ENCODE measurements at regions not wholly inside any gene's neighbourhood (a gene's known extent, or its start where the extent isn't known, plus 50 kb on each side); places are given as distances from the start of the nearest gene placed in this dataset.

DNA sequence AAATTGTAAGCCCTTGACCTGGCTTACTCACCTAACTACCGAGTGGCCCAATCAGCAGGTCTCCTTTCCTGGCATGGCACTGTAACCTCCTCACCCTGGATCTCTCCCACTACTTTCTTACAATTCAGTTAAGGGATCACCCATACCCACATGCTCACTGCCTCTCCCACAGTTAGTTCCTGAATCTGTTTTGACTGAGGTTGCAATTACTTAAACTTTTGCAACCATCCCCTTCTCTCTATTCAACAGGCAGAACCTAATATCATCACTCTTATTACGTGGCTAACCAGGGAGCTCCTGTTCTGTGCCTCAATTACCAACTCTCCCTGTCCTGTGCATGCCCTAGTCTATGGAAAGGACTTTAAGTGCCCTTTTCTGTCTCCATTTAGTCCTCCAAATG is 84.2 kb upstream of the IKZF1 start:
- no peak for DNase-seq (ENCODE audit: low read depth, low spot score)
- H3K4me3 ChIP-seq (ENCODE audit: low read length), result no peak overlapping the region
- H3K9me3 ChIP-seq (ENCODE audit: control insufficient read depth, insufficient read depth, low read length), result no peaks in the 10 kb centered on the region
- no peaks in the 10 kb centered on the region for H3K36me3 ChIP-seq (ENCODE audit: control insufficient read depth, insufficient read depth, low read length)
- no CpG with 5 or more reads among the region's 2 CpGs for WGBS (ENCODE audit: insufficient coverage, insufficient read length)
- no peaks in the 10 kb centered on the region for H3K4me1 ChIP-seq (ENCODE audit: control insufficient read depth, insufficient read depth, low read length)
- H3K27ac ChIP-seq (ENCODE audit: low read length), result no peak overlapping the region
- H3K27me3 ChIP-seq (ENCODE audit: control insufficient read depth, insufficient read depth, low read length), result no peaks in the 10 kb centered on the region

DNA sequence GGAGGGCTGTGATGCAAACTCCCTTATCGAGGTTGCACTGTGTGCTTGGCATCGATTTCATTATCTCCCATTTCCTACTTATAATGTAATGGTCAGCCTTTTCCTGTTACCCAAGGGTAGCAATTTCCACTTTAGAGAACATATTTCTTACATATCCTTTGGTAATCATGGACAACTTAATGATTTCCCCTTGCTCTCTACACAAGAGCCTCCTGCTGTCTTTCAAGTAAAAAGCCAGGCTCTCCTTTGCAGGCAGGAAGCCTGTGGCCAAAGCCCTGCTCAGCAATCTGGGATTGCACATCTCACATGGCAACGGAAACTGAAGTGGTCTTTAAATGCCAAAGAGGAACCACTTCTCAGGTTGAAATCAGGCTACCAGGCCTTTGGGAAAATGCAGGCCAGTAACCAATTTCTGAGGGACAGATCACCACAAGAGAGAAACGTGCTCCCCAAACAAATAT is 86.7 kb upstream of the IKZF1 start:
- WGBS (ENCODE audit: insufficient coverage, insufficient read length), result no CpG with 5 or more reads among the region's 4 CpGs
- DNase-seq (ENCODE audit: low read depth, low spot score), result no peak
- H3K9me3 ChIP-seq (ENCODE audit: control insufficient read depth, insufficient read depth, low read length), result no peaks in the 10 kb centered on the region
- H3K27me3 ChIP-seq (ENCODE audit: control insufficient read depth, insufficient read depth, low read length), result no peaks in the 10 kb centered on the region
- H3K4me3 ChIP-seq (ENCODE audit: low read length), result no peak overlapping the region
- H3K36me3 ChIP-seq (ENCODE audit: control insufficient read depth, insufficient read depth, low read length), result no peaks in the 10 kb centered on the region
- H3K27ac ChIP-seq (ENCODE audit: low read length), result no peak overlapping the region
- no peaks in the 10 kb centered on the region for H3K4me1 ChIP-seq (ENCODE audit: control insufficient read depth, insufficient read depth, low read length)

DNA sequence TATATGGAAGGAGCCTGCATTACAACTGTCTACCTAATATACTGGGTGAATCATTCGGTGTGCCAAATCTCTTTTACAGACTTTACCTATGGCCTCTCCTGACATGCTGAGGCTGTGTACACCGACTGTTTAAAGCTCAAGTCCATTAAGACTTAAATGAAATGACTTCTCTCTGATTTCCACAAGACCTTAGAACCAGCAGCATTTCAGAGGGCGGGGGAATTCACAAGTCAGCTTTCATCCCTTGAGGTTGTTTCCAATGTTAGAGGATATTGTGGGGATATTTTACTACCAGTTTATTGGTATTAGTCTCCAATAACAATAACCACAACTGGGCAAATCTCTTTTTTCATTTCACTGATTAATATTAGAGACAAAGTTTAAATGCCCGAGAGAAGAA is 87.1 kb upstream of the IKZF1 start:
- H3K36me3 ChIP-seq (ENCODE audit: control insufficient read depth, insufficient read depth, low read length), result no peaks in the 10 kb centered on the region
- H3K27me3 ChIP-seq (ENCODE audit: control insufficient read depth, insufficient read depth, low read length), result no peaks in the 10 kb centered on the region
- H3K4me1 ChIP-seq (ENCODE audit: control insufficient read depth, insufficient read depth, low read length), result no peaks in the 10 kb centered on the region
- H3K27ac ChIP-seq (ENCODE audit: low read length), result no peak overlapping the region
- H3K4me3 ChIP-seq (ENCODE audit: low read length), result no peak overlapping the region
- WGBS (ENCODE audit: insufficient coverage, insufficient read length), result no CpG with 5 or more reads among the region's 4 CpGs
- DNase-seq (ENCODE audit: low read depth, low spot score), result no peak
- H3K9me3 ChIP-seq (ENCODE audit: control insufficient read depth, insufficient read depth, low read length), result no peaks in the 10 kb centered on the region

DNA sequence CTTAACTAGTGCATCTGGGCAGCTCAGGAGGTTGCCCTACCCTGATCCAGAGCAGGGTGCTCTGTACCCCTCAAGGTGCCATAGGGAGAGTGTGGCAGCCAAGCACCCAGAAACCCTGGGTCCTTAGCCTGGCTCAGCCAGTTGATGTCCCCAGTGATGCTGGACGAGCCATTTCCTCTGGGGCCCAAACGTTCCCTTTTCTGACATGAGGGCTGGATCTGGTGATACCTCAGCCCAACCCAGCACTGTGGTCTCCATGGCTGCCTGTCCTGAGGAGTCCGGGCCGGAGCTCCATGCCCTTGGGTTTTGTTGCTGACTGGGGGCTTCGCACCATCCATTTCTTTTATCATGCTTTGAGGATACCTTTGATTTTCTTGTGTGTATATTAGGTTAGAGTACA is 87.9 kb upstream of the IKZF1 start:
- WGBS (ENCODE audit: insufficient coverage, insufficient read length), result no CpG with 5 or more reads among the region's 5 CpGs
- DNase-seq (ENCODE audit: low read depth, low spot score), result no peak
- H3K4me1 ChIP-seq (ENCODE audit: control insufficient read depth, insufficient read depth, low read length), result no peaks in the 10 kb centered on the region
- H3K27me3 ChIP-seq (ENCODE audit: control insufficient read depth, insufficient read depth, low read length), result no peaks in the 10 kb centered on the region
- H3K9me3 ChIP-seq (ENCODE audit: control insufficient read depth, insufficient read depth, low read length), result no peaks in the 10 kb centered on the region
- no peak overlapping the region for H3K4me3 ChIP-seq (ENCODE audit: low read length)
- H3K27ac ChIP-seq (ENCODE audit: low read length), result no peak overlapping the region
- no peaks in the 10 kb centered on the region for H3K36me3 ChIP-seq (ENCODE audit: control insufficient read depth, insufficient read depth, low read length)

DNA sequence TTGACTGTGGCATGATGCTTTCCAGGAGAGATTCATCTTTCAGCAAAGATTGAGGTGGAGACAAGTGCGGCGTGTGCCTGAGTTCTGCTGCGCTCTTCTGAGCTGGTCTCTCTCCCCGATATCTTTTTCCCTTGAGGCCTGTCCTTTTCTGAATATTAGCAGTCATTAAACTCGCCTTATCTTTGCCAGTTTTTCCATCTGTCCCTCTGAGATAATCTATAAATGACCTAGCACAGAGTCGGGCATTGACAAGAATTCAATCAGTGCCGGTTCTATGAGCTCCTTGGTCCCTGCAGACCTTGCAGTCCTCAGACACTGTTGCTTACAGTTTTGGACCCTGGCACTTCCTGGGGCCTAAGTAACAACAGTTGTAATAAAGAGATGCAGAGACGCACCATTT is 89.7 kb upstream of the IKZF1 start:
- Histone ChIP-seq H3K27me3 (ENCODE audit: control insufficient read depth, insufficient read depth, low read length) (no peaks in the 10 kb centered on the region), H3K4me1 (ENCODE audit: control insufficient read depth, insufficient read depth, low read length) (no peaks in the 10 kb centered on the region), H3K9me3 (ENCODE audit: control insufficient read depth, insufficient read depth, low read length) (no peaks in the 10 kb centered on the region), H3K4me3 (ENCODE audit: low read length) (no peak overlapping the region), H3K27ac (ENCODE audit: low read length) (no peak overlapping the region), H3K36me3 (ENCODE audit: control insufficient read depth, insufficient read depth, low read length) (no peaks in the 10 kb centered on the region)
- DNase-seq (ENCODE audit: low read depth, low spot score), result no peak
- WGBS (ENCODE audit: insufficient coverage, insufficient read length), result no CpG with 5 or more reads among the region's 8 CpGs

DNA sequence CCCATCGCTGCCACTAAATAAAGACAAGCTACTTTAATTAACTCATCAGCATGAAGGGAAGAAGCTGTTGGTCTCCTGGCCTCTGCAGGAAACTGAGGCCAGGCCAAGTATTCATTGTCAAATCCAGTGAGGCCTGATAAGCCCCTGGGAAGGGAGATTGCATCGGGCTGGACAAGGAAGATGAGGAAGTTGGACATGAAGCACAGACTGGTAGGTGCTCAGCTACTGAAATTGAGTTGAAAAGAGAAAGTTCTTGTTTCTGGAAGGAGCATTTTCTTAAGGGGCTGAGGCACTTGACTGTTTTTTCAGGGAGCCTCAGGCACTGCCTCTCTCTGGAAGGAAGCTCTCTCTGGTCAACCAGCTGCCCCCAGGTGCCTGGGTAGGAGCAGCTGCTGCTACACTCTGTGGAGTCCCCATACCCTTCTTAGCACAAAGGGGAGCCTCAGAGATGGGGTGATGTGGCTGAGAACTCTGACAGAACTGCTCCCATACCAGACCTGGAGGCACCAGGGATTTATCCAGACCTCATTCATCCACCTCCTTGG is 90.3 kb upstream of the IKZF1 start:
- DNase-seq (ENCODE audit: low read depth, low spot score), result no peak
- H3K4me1 ChIP-seq (ENCODE audit: control insufficient read depth, insufficient read depth, low read length), result no peaks in the 10 kb centered on the region
- no peaks in the 10 kb centered on the region for H3K36me3 ChIP-seq (ENCODE audit: control insufficient read depth, insufficient read depth, low read length)
- no peak overlapping the region for H3K27ac ChIP-seq (ENCODE audit: low read length)
- whole genome bisulfite sequencing (ENCODE audit: insufficient coverage, insufficient read length), result no CpG with 5 or more reads among the region's 2 CpGs
- H3K4me3 ChIP-seq (ENCODE audit: low read length), result no peak overlapping the region
- H3K27me3 ChIP-seq (ENCODE audit: control insufficient read depth, insufficient read depth, low read length), result no peaks in the 10 kb centered on the region
- no peaks in the 10 kb centered on the region for H3K9me3 ChIP-seq (ENCODE audit: control insufficient read depth, insufficient read depth, low read length)

DNA sequence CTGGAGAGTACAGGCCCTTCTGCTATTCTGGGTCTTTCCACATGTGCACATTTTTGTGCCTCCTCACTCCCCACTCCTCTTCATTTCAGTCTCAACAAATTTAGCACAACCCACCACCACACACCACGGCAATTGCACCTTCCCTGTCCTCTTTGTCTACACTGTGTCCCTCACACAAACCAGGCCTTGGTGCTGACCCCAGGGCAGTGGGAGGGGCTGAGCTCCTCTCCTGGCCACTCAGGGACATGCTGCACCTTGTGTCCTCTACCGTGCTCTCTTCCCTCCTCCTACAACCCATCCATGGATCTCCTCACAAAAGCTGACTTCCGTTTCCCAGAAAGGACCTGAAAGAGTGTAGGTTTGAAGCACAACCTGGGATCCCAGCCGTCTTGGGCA is 90.9 kb upstream of the IKZF1 start:
- no peaks in the 10 kb centered on the region for H3K36me3 ChIP-seq (ENCODE audit: control insufficient read depth, insufficient read depth, low read length)
- no peak for DNase-seq (ENCODE audit: low read depth, low spot score)
- no peak overlapping the region for H3K27ac ChIP-seq (ENCODE audit: low read length)
- no peak overlapping the region for H3K4me3 ChIP-seq (ENCODE audit: low read length)
- H3K27me3 ChIP-seq (ENCODE audit: control insufficient read depth, insufficient read depth, low read length), result no peaks in the 10 kb centered on the region
- H3K9me3 ChIP-seq (ENCODE audit: control insufficient read depth, insufficient read depth, low read length), result no peaks in the 10 kb centered on the region
- no CpG with 5 or more reads among the region's 4 CpGs for WGBS (ENCODE audit: insufficient coverage, insufficient read length)
- no peaks in the 10 kb centered on the region for H3K4me1 ChIP-seq (ENCODE audit: control insufficient read depth, insufficient read depth, low read length)

DNA sequence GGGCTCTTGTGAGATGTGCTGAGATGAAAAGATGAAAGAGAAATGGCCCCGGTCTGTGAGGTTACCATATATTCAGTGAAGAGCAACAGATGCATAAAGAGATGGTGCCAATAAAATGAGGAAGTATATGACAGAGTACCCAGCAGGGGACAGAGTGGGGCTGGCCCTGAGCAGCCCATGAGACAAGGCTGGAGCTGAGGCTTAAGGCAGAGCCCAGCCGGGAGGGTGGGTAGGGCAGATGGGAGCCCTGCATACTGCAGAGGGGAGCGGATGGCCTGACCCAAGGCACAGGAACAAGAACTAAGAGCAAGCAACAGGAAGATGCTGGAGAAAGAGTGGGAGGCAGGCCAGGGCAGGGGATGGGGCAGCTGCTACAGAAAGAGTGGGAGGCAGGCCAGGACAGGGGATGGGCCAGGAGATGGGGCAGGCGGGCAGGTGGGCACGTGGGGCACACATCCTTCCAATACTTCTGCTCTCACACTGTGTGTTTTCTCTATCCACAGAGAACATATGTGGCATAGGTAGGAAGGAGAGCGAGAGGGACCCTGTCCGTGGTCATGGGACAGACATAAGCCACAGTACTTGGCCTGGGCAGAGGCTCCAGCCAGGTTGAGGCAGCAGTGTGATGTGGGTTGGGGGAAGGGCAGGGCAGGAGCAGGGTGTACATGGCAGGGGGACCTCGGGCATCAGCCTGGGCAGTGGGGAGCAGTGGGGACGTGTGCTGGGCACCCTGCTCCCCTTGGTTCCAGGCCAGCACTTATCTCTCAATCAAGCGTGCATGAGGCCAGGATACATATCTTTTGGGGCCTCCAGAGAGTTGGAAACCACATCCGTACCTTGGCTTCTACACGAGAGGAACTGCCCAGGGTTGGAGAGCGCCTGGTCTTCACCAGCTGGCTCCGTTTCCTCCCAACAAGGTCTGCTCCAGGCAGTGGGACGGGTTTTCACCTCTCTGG is 91.6 kb upstream of the IKZF1 start:
- Histone ChIP-seq H3K4me3 (ENCODE audit: low read length) (no peak overlapping the region), H3K4me1 (ENCODE audit: control insufficient read depth, insufficient read depth, low read length) (no peaks in the 10 kb centered on the region), H3K36me3 (ENCODE audit: control insufficient read depth, insufficient read depth, low read length) (no peaks in the 10 kb centered on the region), H3K27me3 (ENCODE audit: control insufficient read depth, insufficient read depth, low read length) (no peaks in the 10 kb centered on the region), H3K9me3 (ENCODE audit: control insufficient read depth, insufficient read depth, low read length) (no peaks in the 10 kb centered on the region), H3K27ac (ENCODE audit: low read length) (no peak overlapping the region)
- no peak for DNase-seq (ENCODE audit: low read depth, low spot score)
- WGBS (ENCODE audit: insufficient coverage, insufficient read length), result no CpG with 5 or more reads among the region's 15 CpGs

DNA sequence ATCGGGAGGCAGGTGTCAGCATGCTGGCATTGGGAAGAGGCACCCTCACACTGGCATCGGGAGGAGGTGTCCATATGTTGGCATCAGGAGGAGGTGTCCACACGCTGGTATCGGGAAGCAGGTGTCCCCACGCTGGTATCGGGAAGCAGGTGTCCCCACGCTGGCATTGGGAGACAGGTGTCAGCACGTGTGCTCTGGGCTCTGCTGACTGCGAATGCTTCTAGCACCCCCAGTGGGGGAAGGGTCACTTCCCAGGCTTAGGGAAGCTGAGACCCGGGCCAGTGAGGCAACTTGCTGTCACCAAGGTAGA is 92.5 kb upstream of the IKZF1 start:
- H3K4me1 ChIP-seq (ENCODE audit: control insufficient read depth, insufficient read depth, low read length), result no peaks in the 10 kb centered on the region
- H3K36me3 ChIP-seq (ENCODE audit: control insufficient read depth, insufficient read depth, low read length), result no peaks in the 10 kb centered on the region
- WGBS (ENCODE audit: insufficient coverage, insufficient read length), result no CpG with 5 or more reads among the region's 10 CpGs
- DNase-seq (ENCODE audit: low read depth, low spot score), result no peak
- no peak overlapping the region for H3K27ac ChIP-seq (ENCODE audit: low read length)
- no peak overlapping the region for H3K4me3 ChIP-seq (ENCODE audit: low read length)
- H3K27me3 ChIP-seq (ENCODE audit: control insufficient read depth, insufficient read depth, low read length), result no peaks in the 10 kb centered on the region
- no peaks in the 10 kb centered on the region for H3K9me3 ChIP-seq (ENCODE audit: control insufficient read depth, insufficient read depth, low read length)

DNA sequence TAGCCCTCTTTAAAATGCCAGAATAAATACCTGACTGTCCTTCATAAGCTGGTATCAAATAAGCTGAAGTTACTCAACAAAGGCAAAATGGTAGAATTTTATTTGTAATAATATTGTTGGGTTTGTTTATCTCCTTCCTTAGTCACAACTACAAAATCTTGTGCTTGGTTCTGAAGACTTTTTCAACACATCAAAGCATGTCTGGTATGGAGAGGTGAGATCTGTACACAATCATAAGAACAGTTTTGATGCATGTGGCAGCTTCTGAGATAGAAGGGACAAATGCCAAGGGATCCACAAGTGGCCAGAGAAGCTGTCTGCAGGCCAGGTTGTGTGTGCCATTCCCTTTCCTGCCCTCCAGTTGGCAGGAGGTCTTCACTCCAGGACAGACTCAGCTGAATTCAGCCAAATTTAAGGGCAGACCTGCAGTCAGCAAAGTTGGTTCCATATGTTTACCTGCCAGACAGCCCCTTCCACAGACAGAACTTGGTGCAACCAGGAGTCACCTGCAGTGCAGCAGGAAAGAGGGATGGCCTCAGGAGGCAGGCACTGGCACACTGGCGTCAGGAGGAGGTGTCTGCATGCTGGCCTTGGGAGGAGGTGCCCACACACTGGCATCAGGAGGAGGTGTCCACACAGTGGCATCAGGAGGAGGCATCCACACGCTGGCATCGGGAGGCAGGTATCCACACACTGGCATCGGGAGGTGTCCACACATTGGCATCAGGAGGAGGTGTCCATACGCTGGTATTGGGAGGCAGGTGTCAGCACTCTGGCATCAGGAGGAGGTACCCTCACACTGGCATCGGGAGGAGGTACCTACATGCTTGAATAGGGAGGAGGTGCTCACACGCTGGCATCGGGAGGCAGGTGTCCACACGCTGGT is 93.1 kb upstream of the IKZF1 start:
- no peak overlapping the region for H3K27ac ChIP-seq (ENCODE audit: low read length)
- no peak for DNase-seq (ENCODE audit: low read depth, low spot score)
- H3K4me1 ChIP-seq (ENCODE audit: control insufficient read depth, insufficient read depth, low read length), result no peaks in the 10 kb centered on the region
- no peaks in the 10 kb centered on the region for H3K36me3 ChIP-seq (ENCODE audit: control insufficient read depth, insufficient read depth, low read length)
- no peaks in the 10 kb centered on the region for H3K27me3 ChIP-seq (ENCODE audit: control insufficient read depth, insufficient read depth, low read length)
- H3K4me3 ChIP-seq (ENCODE audit: low read length), result no peak overlapping the region
- WGBS (ENCODE audit: insufficient coverage, insufficient read length), result no CpG with 5 or more reads among the region's 9 CpGs
- H3K9me3 ChIP-seq (ENCODE audit: control insufficient read depth, insufficient read depth, low read length), result no peaks in the 10 kb centered on the region
